HepG2 (cell line): ENCODE measurements at regions not wholly inside any gene's neighbourhood (a gene's known extent, or its start where the extent isn't known, plus 50 kb on each side); places are given as distances from the start of the nearest gene placed in this dataset.

Source experiments
- ATAC-seq: fragments of 200-7000 bp; cut with Tn5 transposase; 3 replicates; pipeline ENCODE4 v1.9.1; 2020; ENCODE audit warnings: mild to moderate bottlenecking, moderate library complexity
- BruUV-seq: library from RNA; stranded (reverse); fragments of 400-500 nt; replicated peaks from 2 replicates; lab custom pipeline; 2021; lab: Mats Ljungman, UMichigan
- CTCF ChIA-PET: fragments of 300-600 bp; formaldehyde crosslinking; extraction: SDS; loops from one replicate; lab custom pipeline; 2021; ENCODE audit warnings: low total read pairs, inconsistent platforms, low intra/inter-chr PET ratio; lab: Yijun Ruan, JAX
- POLR2A ChIA-PET: fragments of 350-600 bp; sonication (Branson Sonifier 250); formaldehyde crosslinking; loops from one replicate; lab custom pipeline; 2020; ENCODE audit warnings: antibody characterized with exemption, inconsistent platforms; lab: Yijun Ruan, JAX
- DNase-seq: peaks from one replicate; pipeline ENCODE4 v3.0.0-alpha.2; 2015; ENCODE audit warnings: low spot score
- FAIRE-seq: peaks from 3 replicates; lab custom pipeline; 2011; peaks lifted over from hg19 to GRCh38; lab: Jason Lieb, UNC
- H2AFZ ChIP-seq: one replicate; pipeline ENCODE4 v1.6.1; 2011; ENCODE audit warnings: low read length, inconsistent platforms
- H3K27ac ChIP-seq: fragments of 300-600 bp; 3 replicates; pipeline ENCODE4 v1.8.0; 2011; ENCODE audit warnings: mixed run types, mild to moderate bottlenecking, mixed read lengths, low read length, inconsistent platforms; ENCODE audit not compliant: insufficient read depth; ENCODE audit errors: extremely low read length
- H3K27me3 ChIP-seq, 2 experiments: fragments of 200-600 bp in 1 of 2; 2 replicates in 1 of 2; 3 replicates in 1 of 2; pipeline versions ENCODE4 v1.6.0 to v1.8.0; 2011; ENCODE audit warnings: low read length in 2 of 2, mild to moderate bottlenecking in 2 of 2, moderate library complexity in 2 of 2, inconsistent platforms in 1 of 2; ENCODE audit not compliant: insufficient read depth in 2 of 2, control insufficient read depth in 1 of 2
- H3K36me3 ChIP-seq, 2 experiments: fragments of 200-600 bp in 1 of 2; replicated peaks in 1 of 2; 2 replicates in 1 of 2; 3 replicates in 1 of 2; pipeline versions ENCODE4 v1.5.1 to v1.8.0; 2011; ENCODE audit warnings: low read length in 2 of 2, inconsistent platforms in 1 of 2; ENCODE audit not compliant: insufficient read depth in 2 of 2, control insufficient read depth in 1 of 2
- H3K4me1 ChIP-seq: 2 replicates; pipeline ENCODE4 v1.5.1; 2012; ENCODE audit warnings: low read length, inconsistent platforms; ENCODE audit not compliant: insufficient read depth
- H3K4me2 ChIP-seq: 2 replicates; pipeline ENCODE4 v1.6.0; 2011; ENCODE audit warnings: low read depth, low read length, inconsistent platforms
- H3K4me3 ChIP-seq, 3 experiments: fragments of 200-600 bp in 1 of 3; sonication (generic), shearing (Covaris generic) in 1 of 3; replicated peaks in 1 of 3; 2 replicates each; pipeline ENCODE4 v1.5.1; 2011 to 2016; ENCODE audit warnings: low read length in 3 of 3, inconsistent platforms in 2 of 3, low read depth in 2 of 3, mild to moderate bottlenecking in 2 of 3, control low read depth in 1 of 3, mixed read lengths in 1 of 3; ENCODE audit not compliant: insufficient read depth in 1 of 3
- H3K79me2 ChIP-seq: one replicate; pipeline ENCODE4 v1.6.1; 2011; ENCODE audit warnings: low read length, inconsistent platforms; ENCODE audit not compliant: insufficient read depth
- H3K9ac ChIP-seq: 2 replicates; pipeline ENCODE4 v1.6.0; 2011; ENCODE audit warnings: mild to moderate bottlenecking, low read depth, low read length, inconsistent platforms; ENCODE audit not compliant: insufficient read depth
- H3K9me3 ChIP-seq: 2 replicates; pipeline ENCODE4 v1.5.1; 2012; ENCODE audit warnings: mild to moderate bottlenecking, low read length
- H4K20me1 ChIP-seq: 2 replicates; pipeline ENCODE4 v1.6.0; 2011; ENCODE audit warnings: inconsistent platforms, mild to moderate bottlenecking, low read length, moderate library complexity; ENCODE audit not compliant: insufficient read depth
- DR1 ChIP-seq: sonication (generic); formaldehyde crosslinking; IDR thresholded peaks from 2 replicates; pipeline ENCODE4 v1.8.0; 2021; ENCODE audit warnings: mild to moderate bottlenecking, missing genetic modification reagents, inconsistent platforms
- FOXO4 ChIP-seq: sonication (generic); formaldehyde crosslinking; conservative IDR thresholded peaks from 2 replicates; pipeline ENCODE4 v1.8.1; 2023; ENCODE audit warnings: missing genetic modification reagents
- KAT7 ChIP-seq: IDR thresholded peaks from 2 replicates; pipeline ENCODE4 v1.6.1; 2018; ENCODE audit warnings: borderline replicate concordance, missing compliant biosample characterization
- KLF16 ChIP-seq, 2 experiments: sonication (generic) in 1 of 2; formaldehyde crosslinking in 1 of 2; IDR thresholded peaks; 2 replicates each; pipeline versions ENCODE4 v1.6.1 to v1.8.0; 2016 to 2023; ENCODE audit warnings: missing genetic modification reagents in 2 of 2, missing compliant biosample characterization in 1 of 2
- SAP130 ChIP-seq: IDR thresholded peaks from 2 replicates; pipeline ENCODE4 v1.6.1; 2016; ENCODE audit warnings: low read depth
- TFDP1 ChIP-seq: IDR thresholded peaks from 2 replicates; pipeline ENCODE4 v1.6.1; 2016; ENCODE audit warnings: missing compliant biosample characterization, missing genetic modification reagents, borderline replicate concordance
- ZFP36L2 ChIP-seq: sonication (generic); formaldehyde crosslinking; IDR thresholded peaks from 2 replicates; pipeline ENCODE4 v1.4.0; 2020; ENCODE audit warnings: missing genetic modification reagents
- ZFP91 ChIP-seq: sonication (generic); formaldehyde crosslinking; IDR thresholded peaks from 2 replicates; pipeline ENCODE4 v1.9.0; 2022; ENCODE audit warnings: missing genetic modification reagents, mild to moderate bottlenecking, borderline replicate concordance
- ZHX2 ChIP-seq, 2 experiments: sonication (generic) in 1 of 2; formaldehyde crosslinking in 1 of 2; IDR thresholded peaks; 2 replicates each; pipeline versions ENCODE4 v1.6.1 to v1.9.0; 2014 to 2022; ENCODE audit warnings: antibody characterized with exemption in 1 of 2, borderline replicate concordance in 1 of 2, inconsistent platforms in 1 of 2, low read depth in 1 of 2, missing genetic modification reagents in 1 of 2
- ZNF17 ChIP-seq: sonication (generic); formaldehyde crosslinking; IDR thresholded peaks from 2 replicates; pipeline ENCODE4 v1.5.0; 2020; ENCODE audit warnings: mild to moderate bottlenecking, missing genetic modification reagents
- ZNF746 ChIP-seq: sonication (generic); formaldehyde crosslinking; IDR thresholded peaks from 2 replicates; pipeline ENCODE4 v1.8.0; 2022; ENCODE audit warnings: mild to moderate bottlenecking, missing genetic modification reagents
- ZNF768 ChIP-seq: sonication (generic); formaldehyde crosslinking; IDR thresholded peaks from 2 replicates; pipeline ENCODE4 v1.4.0; 2020; ENCODE audit warnings: missing genetic modification reagents
- ZNF776 ChIP-seq: sonication (generic); formaldehyde crosslinking; IDR thresholded peaks from 2 replicates; pipeline ENCODE4 v1.4.0; 2020; ENCODE audit warnings: mild to moderate bottlenecking, missing genetic modification reagents
- WGBS: methylation state at CpG from one replicate; pipeline ENCODE4 v1.1.6; 2017; ENCODE audit warnings: low lambda C conversion rate; 5-methylcytosine and 5-hydroxymethylcytosine counted together
- in situ Hi-C: cut with HindIII; loops from 2 replicates; pipeline ENCODE4 v1.10.0; 2017; ENCODE audit warnings: low pct_unique_long_range_greater_than_20kb; ENCODE audit not compliant: extremely low pct_ligation_motif_present
- intact Hi-C: fragments of 100-400 bp; cut with micrococcal nuclease; formaldehyde crosslinking; loops from one replicate; pipeline ENCODE4 v1.10.0; 2022; ENCODE audit not compliant: unreplicated experiment

DNA sequence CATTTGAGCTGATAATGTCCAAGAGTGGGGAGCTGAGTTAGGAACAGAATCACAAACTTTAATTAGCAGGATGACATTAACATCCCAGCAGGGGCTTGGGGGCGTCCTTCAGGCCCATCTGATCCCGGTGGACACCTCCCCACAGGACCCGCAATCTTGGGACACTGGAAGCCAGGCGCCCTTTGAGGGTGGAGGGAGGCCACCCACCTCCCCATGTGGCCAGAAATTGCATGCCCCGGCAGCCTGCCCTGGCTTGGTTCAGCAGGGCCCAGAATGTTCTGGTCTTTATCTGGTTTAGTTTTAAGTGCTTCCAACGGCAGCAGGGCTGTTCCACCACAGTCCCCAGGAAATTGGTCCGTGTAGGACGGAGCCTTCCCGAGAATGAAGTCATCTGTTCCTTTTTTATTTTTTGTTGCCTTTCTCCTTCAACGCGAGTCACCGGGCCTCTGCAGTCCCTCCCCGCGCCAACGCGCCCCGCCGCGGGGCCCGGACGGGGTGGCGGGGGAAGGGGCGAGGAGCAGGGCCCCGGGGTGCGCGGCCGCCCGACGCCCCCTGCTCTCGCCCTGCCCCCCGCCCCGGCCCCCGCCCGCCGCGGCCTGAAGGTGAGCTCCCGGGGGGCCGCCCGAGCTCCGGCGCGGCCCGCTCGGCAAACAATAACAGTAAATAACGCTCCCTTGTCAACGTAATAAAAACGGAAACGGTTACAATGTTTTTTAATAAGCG is 207.9 kb downstream of the C9orf50 start:
- peak overlapping the region; percentile 61 to 80 (median 66); a peak in 5 of 6 replicates for H3K4me3 ChIP-seq
- H3K9me3 ChIP-seq = no peaks in the 10 kb centered on the region
- no peaks in the 10 kb centered on the region for H3K36me3 ChIP-seq
- H4K20me1 ChIP-seq = no peaks in the 10 kb centered on the region
- no TSS peak for BruUV-seq
- ATAC-seq (no peak), FAIRE-seq (no peak), DNase-seq (no peak)
- intact Hi-C loops = no loop called here
- H3K4me1 ChIP-seq = peaks cover 77% of the 10 kb centered on the region
- no peaks in the 10 kb centered on the region for H3K79me2 ChIP-seq
- H3K27me3 ChIP-seq = peaks cover 0 to 2% of the 10 kb centered on the region in 2 experiments; a peak in 1 of 5 replicates
- H3K4me2 ChIP-seq = peak overlapping the region; percentile 100
- WGBS = under 1% methylated on average over 37 of the region's 49 CpGs
- in situ Hi-C loops = no loop called here
- ChIA-PET POLR2A (interaction anchor here (0.9 to 1.1 kb wide), 2 partner anchors 21 to 70 kb away, joined by 3 read pairs; no protein-coding TSS in a partner anchor), CTCF (no interaction called here)
- no peak overlapping the region for H2AFZ ChIP-seq
- peak overlapping the region; percentile 72 for H3K9ac ChIP-seq
- H3K27ac ChIP-seq = peak overlapping the region; percentile 65
- TF ChIP-seq ZNF776 (CRISPR knock-in tag) (no peak), ZNF746 (no peak), SAP130 (CRISPR knock-in tag) (no peak), KAT7 (CRISPR knock-in tag) (0 out of 2 replicates have a peak, but pooled peaks have one; percentile 12), ZFP36L2 (CRISPR knock-in tag) (no peak), ZNF17 (no peak), TFDP1 (CRISPR knock-in tag) (0 out of 2 replicates have a peak, but pooled peaks have one; percentile 26), KLF16 (CRISPR knock-in tag; IDR thresholded peaks at IDR 0.05) (no peak), ZHX2 (IDR thresholded peaks at IDR 0.05; ENCODE audit: low read depth) (no peak), ZHX2 (CRISPR knock-in tag; IDR thresholded peaks at IDR 0.05; ENCODE audit: borderline replicate concordance) (no peak), DR1 (CRISPR knock-in tag) (no peak), FOXO4 (0 out of 2 replicates have a peak, but pooled peaks have one; percentile 90), ZFP91 (CRISPR knock-in tag) (peak; percentile 40; the same call in 1 of the 2 replicates), ZNF768 (CRISPR knock-in tag) (no peak)
